Parathyroid adenoma (tissue), 2 donors: ENCODE measurements at regions not wholly inside any gene's neighbourhood (a gene's known extent, or its start where the extent isn't known, plus 50 kb on each side); places are given as distances from the start of the nearest gene placed in this dataset.

ENCODE experiments used
- H2AFZ ChIP-seq: fragments of 300-600 bp; sonication (generic); one replicate; pipeline ENCODE4 v1.7.0; 2017; ENCODE audit warnings: antibody characterized with exemption, mild to moderate bottlenecking
- H3K27ac ChIP-seq: fragments of 300-600 bp; sonication (generic); one replicate; pipeline ENCODE4 v1.7.0; 2017
- H3K27me3 ChIP-seq: fragments of 300-600 bp; sonication (generic); one replicate; pipeline ENCODE4 v1.7.0; 2017; ENCODE audit warnings: low read length; ENCODE audit not compliant: control insufficient read depth, insufficient read depth
- H3K36me3 ChIP-seq: fragments of 300-600 bp; sonication (generic); one replicate; pipeline ENCODE4 v1.7.0; 2017; ENCODE audit warnings: low read length; ENCODE audit not compliant: control insufficient read depth, insufficient read depth
- H3K4me1 ChIP-seq: fragments of 300-600 bp; sonication (generic); one replicate; pipeline ENCODE4 v1.7.0; 2017; ENCODE audit warnings: control low read depth
- H3K4me2 ChIP-seq: fragments of 300-600 bp; sonication (generic); one replicate; pipeline ENCODE4 v1.7.0; 2017; ENCODE audit warnings: low read length
- H3K4me3 ChIP-seq: fragments of 300-600 bp; sonication (generic); one replicate; pipeline ENCODE4 v1.7.0; 2017; ENCODE audit warnings: low read depth, low read length
- H3K79me2 ChIP-seq: fragments of 300-600 bp; sonication (generic); one replicate; pipeline ENCODE4 v1.7.0; 2017; ENCODE audit warnings: control low read depth
- H3K9ac ChIP-seq: fragments of 300-600 bp; sonication (generic); one replicate; pipeline ENCODE4 v1.7.0; 2017; ENCODE audit warnings: mild to moderate bottlenecking
- H3K9me3 ChIP-seq: fragments of 300-600 bp; sonication (generic); one replicate; pipeline ENCODE4 v1.7.0; 2017; ENCODE audit warnings: low read length; ENCODE audit not compliant: control insufficient read depth
- TF ChIP-seq, protein P1 (sequence below): fragments of 300-600 bp; sonication (generic); IDR thresholded peaks from one replicate; pipeline ENCODE4 v1.7.0; 2017; ENCODE audit warnings: antibody characterized with exemption, mild to moderate bottlenecking
- donor health status: primary hyperparathyroidism.

DNA sequence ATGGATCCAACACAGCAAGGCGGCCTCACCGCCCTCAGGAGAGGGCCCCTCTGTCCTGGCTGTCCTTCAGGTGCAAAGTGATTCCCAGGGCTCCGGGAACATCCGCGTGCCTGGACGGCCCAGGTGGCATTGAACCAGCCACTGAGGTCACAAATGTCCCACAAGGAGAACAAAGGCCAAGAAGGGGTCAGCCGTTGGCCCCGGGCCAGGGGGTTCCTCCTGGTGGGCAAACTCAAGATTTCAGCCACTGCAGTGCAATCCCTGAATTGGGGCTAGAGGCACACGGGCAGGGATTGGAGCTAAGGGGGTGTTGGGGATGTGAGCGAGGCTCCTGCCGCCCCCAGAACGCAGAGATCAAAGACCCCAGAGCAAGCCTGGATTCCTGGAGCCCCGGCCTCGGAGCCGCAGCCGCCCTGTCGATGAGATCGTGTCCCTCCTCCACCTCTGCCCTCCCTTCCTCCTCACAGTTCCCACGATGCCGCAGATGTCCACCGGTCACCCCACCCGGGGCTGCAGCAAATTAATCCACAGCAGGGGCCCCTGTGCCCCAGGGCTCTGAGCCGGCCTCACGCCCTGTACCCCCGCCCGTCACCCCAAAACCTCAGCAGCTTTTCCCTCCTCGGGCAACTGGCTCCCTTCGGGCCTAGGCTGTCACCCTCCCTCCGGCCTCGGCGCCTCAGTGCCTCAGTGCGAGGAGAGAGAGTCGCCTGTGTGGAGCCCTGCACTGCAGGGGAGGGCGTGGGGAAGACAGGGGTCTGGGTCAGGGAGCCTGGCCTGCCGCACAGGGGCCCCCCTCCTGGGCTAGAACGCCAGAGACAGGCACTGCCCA lies 56.7 kb upstream of the GALNT9 start:
- Histone ChIP-seq H2AFZ (no peak overlapping the region), H3K4me1 (no peaks in the 10 kb centered on the region), H3K27ac (no peak overlapping the region), H3K36me3 (no peaks in the 10 kb centered on the region), H3K79me2 (no peaks in the 10 kb centered on the region), H3K9ac (no peak overlapping the region), H3K9me3 (no peaks in the 10 kb centered on the region), H3K4me3 (no peak overlapping the region), H3K4me2 (no peak overlapping the region), H3K27me3 (no peaks in the 10 kb centered on the region)
- TF ChIP-seq, protein P1, sequence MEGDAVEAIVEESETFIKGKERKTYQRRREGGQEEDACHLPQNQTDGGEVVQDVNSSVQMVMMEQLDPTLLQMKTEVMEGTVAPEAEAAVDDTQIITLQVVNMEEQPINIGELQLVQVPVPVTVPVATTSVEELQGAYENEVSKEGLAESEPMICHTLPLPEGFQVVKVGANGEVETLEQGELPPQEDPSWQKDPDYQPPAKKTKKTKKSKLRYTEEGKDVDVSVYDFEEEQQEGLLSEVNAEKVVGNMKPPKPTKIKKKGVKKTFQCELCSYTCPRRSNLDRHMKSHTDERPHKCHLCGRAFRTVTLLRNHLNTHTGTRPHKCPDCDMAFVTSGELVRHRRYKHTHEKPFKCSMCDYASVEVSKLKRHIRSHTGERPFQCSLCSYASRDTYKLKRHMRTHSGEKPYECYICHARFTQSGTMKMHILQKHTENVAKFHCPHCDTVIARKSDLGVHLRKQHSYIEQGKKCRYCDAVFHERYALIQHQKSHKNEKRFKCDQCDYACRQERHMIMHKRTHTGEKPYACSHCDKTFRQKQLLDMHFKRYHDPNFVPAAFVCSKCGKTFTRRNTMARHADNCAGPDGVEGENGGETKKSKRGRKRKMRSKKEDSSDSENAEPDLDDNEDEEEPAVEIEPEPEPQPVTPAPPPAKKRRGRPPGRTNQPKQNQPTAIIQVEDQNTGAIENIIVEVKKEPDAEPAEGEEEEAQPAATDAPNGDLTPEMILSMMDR: no peak

DNA sequence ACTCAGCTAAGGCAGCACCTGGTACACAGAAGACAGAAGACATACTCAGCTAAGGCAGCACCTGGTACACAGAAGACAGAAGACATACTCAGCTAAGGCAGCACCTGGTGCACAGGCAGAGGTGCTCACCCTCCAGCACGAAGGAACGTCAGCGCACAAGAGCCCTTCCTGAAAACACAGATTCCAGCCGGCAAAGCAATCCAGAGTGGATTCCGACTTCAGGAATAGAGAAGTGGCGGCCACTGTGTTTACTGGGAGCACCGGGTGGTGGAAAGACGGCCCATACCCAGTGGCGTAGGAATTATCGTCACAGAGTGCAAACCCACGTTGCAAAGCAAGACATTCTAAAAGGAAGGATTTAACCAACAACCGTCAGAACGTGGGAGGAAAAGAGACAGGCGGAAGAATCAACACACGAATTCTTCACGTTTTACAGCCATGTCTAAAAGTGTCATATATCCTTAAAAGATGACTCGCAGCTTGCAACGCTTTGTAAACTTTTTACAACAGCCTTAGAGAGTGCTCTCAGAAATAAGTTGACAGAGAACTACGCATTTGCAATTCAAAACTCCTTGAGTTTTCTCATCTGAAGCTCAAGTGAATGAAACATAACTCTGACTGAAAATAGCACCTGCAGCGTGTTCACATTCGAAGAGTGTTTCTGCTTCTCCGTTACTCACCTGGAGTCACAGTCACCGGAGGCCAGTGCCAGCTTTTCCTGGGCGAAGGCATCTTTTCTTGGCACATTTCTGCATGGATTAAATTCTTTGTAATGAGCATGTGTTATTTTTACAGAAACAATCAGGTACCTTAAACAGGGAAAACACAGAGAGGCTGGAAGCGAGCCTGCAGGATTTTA lies 55.8 kb upstream of the GALNT9 start:
- Histone ChIP-seq H3K27ac (no peak overlapping the region), H3K36me3 (no peaks in the 10 kb centered on the region), H3K4me2 (no peak overlapping the region), H3K9ac (no peak overlapping the region), H3K27me3 (peaks cover 8% of the 10 kb centered on the region), H3K4me3 (no peak overlapping the region), H3K79me2 (no peaks in the 10 kb centered on the region), H3K9me3 (no peaks in the 10 kb centered on the region), H3K4me1 (no peaks in the 10 kb centered on the region), H2AFZ (no peak overlapping the region)
- TF ChIP-seq, protein P1: no peak

DNA sequence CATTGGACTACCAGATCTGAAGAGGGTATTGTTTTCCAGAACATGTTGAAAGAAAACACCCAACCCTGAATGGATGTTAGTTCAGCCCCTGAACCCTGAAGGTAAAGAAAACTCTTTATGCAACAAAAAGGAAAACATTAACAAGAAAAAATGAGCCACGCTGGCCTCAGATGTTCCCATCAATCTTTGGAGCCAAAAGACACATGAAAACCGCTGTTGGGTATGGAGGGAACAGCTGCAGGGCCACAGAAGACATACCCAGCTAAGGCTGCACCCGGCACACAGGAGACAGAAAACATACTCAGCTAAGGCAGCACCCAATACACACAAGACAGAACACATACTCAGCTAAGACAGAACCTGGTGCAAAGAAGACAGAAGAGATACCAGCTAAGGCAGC lies 51.3 kb upstream of the GALNT9 start:
- H3K4me1 ChIP-seq: no peaks in the 10 kb centered on the region
- no peak overlapping the region for H3K4me2 ChIP-seq
- H3K9ac ChIP-seq: no peak overlapping the region
- no peaks in the 10 kb centered on the region for H3K9me3 ChIP-seq
- H3K27ac ChIP-seq: no peak overlapping the region
- H3K27me3 ChIP-seq: peaks cover 8% of the 10 kb centered on the region
- H2AFZ ChIP-seq: no peak overlapping the region
- no peak overlapping the region for H3K4me3 ChIP-seq
- H3K36me3 ChIP-seq: no peaks in the 10 kb centered on the region
- H3K79me2 ChIP-seq: no peaks in the 10 kb centered on the region
- TF ChIP-seq, protein P1: no peak

DNA sequence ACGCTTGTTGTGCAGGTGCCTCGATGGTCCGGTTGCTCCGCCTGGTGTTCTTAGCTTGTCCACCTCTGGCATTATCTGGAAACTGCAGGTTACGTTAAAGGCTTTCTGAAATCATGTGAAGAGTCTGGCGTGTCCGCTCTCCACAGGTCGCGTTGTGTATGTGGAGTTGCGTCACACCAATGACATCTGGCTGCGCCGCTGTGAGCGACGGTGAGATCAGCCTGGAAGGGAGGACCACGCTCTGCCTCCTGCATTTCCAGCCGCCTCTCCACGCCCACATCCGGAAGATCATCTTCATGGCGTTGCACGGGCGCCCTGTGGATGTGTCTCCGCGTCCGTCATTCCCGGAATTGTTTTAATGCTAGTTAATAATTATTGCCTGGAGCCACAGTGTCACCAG lies 50.6 kb upstream of the GALNT9 start:
- Histone ChIP-seq H3K4me1 (no peaks in the 10 kb centered on the region), H3K79me2 (no peaks in the 10 kb centered on the region)

More for the DNA sequence above, 50.6 kb upstream of the GALNT9 start:
- Histone ChIP-seq H3K36me3 (no peaks in the 10 kb centered on the region), H3K9ac (no peak overlapping the region), H3K27me3 (peaks cover 8% of the 10 kb centered on the region), H3K27ac (no peak overlapping the region), H3K4me3 (no peak overlapping the region), H3K9me3 (no peaks in the 10 kb centered on the region), H2AFZ (no peak overlapping the region), H3K4me2 (no peak overlapping the region)
- TF ChIP-seq, protein P1: no peak
